PC-3 (cell line): ENCODE measurements at regions not wholly inside any gene's neighbourhood (a gene's known extent, or its start where the extent isn't known, plus 50 kb on each side); places are given as distances from the start of the nearest gene placed in this dataset.

Experiments used
- CTCF ChIP-seq: fragments of 300-600 bp; sonication (generic); conservative IDR thresholded peaks from 2 replicates; pipeline ENCODE4 v1.5.1; 2017; ENCODE audit warnings: antibody characterized with exemption, low read depth, mild to moderate bottlenecking, low read length
- EZH2 ChIP-seq: fragments of 300-600 bp; sonication (generic); IDR thresholded peaks from one replicate; pipeline ENCODE4 v1.6.1; 2017; ENCODE audit warnings: antibody characterized with exemption, mild to moderate bottlenecking, low read length; ENCODE audit not compliant: unreplicated experiment

DNA sequence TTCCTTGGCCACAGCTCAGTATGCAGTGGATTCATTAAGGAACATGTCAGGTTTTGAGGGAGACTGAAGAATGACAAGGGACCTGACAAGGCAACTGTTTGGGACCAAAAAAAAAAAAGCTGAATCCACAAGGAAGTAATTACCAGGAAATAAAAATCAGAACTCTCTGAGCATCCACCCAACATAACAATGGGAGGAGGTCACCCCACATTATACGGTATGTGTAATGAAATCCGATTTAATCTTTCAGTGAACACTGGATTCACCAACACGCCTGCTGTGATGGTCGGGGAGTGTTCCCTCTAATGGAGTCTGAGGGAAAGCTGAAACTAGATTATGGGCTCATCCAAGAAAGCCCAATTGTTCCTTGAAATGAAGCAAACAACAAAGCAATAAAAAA, 329.3 kb downstream of the ETAA1 start:
- TF ChIP-seq CTCF (no peak), EZH2 (no peak)
